GM12878 (cell line): ENCODE measurements at regions not wholly inside any gene's neighbourhood (a gene's known extent, or its start where the extent isn't known, plus 50 kb on each side); places are given as distances from the start of the nearest gene placed in this dataset.

Experiments
- ATAC-seq: fragments of 200-7000 bp; cut with Tn5 transposase; 3 replicates; pipeline ENCODE4 v1.9.1; 2020; ENCODE audit warnings: mild to moderate bottlenecking, moderate library complexity
- BruUV-seq: library from RNA; stranded (reverse); fragments of 400-500 nt; replicated peaks from 2 replicates; lab custom pipeline; 2021; lab: Mats Ljungman, UMichigan
- CTCF ChIA-PET: fragments of 300-600 bp; sonication (Branson Sonifier 250); formaldehyde crosslinking; extraction: SDS; loops from one replicate; lab custom pipeline; 2021; ENCODE audit warnings: inconsistent platforms; lab: Yijun Ruan, JAX
- POLR2A ChIA-PET: fragments of 350-600 bp; formaldehyde crosslinking; extraction: SDS; loops from one replicate; lab custom pipeline; 2021; ENCODE audit warnings: inconsistent platforms; lab: Charles Lee
- RAD21 ChIA-PET: fragments of 300-600 bp; sonication (Branson Sonifier 250); formaldehyde crosslinking; loops from one replicate; lab custom pipeline; 2023; ENCODE audit warnings: antibody characterized with exemption; ENCODE audit not compliant: unreplicated experiment; lab: Charles Lee
- SMC1A ChIA-PET: fragments of 300-600 bp; sonication (Branson Sonifier 250); formaldehyde crosslinking; loops from one replicate; lab custom pipeline; 2023; ENCODE audit not compliant: unreplicated experiment, uncharacterized antibody; lab: Charles Lee
- DNase-seq: peaks from one replicate; pipeline ENCODE4 v3.0.0-alpha.2; 2011; ENCODE audit warnings: low read depth, low spot score
- FAIRE-seq: peaks from 3 replicates; lab custom pipeline; 2011; peaks lifted over from hg19 to GRCh38; lab: Jason Lieb, UNC
- H2AFZ ChIP-seq: 2 replicates; pipeline ENCODE4 v1.6.0; 2011; ENCODE audit warnings: low read depth, low read length, control low read depth; ENCODE audit not compliant: control insufficient read depth
- H3K27ac ChIP-seq: 2 replicates; pipeline ENCODE4 v1.5.1; 2011; ENCODE audit warnings: control low read depth; ENCODE audit not compliant: control insufficient read depth, insufficient read depth
- H3K27me3 ChIP-seq, 2 experiments: replicated peaks in 1 of 2; 2 replicates each; pipeline versions ENCODE4 v1.6.0 to v1.6.1; 2011; ENCODE audit warnings: low read length in 1 of 2; ENCODE audit not compliant: control insufficient read depth in 2 of 2, insufficient read depth in 2 of 2
- H3K36me3 ChIP-seq, 2 experiments: 2 replicates each; pipeline ENCODE4 v1.5.1; 2011; ENCODE audit warnings: low read length in 1 of 2; ENCODE audit not compliant: control insufficient read depth in 2 of 2, insufficient read depth in 2 of 2
- H3K4me1 ChIP-seq: 2 replicates; pipeline ENCODE4 v1.6.1; 2011; ENCODE audit warnings: mild to moderate bottlenecking, low read length, moderate library complexity, mixed read lengths; ENCODE audit not compliant: control insufficient read depth, insufficient read depth
- H3K4me2 ChIP-seq: 2 replicates; pipeline ENCODE4 v1.6.0; 2011; ENCODE audit warnings: control low read depth; ENCODE audit not compliant: control insufficient read depth, insufficient read depth
- H3K4me3 ChIP-seq: fragments of 200-600 bp; sonication (generic); 2 replicates; pipeline ENCODE4 v1.5.1; 2016
- H3K79me2 ChIP-seq: 2 replicates; pipeline ENCODE4 v1.6.0; 2011; ENCODE audit warnings: low read length; ENCODE audit not compliant: control insufficient read depth, insufficient read depth
- H3K9ac ChIP-seq: 2 replicates; pipeline ENCODE4 v1.8.0; 2011; ENCODE audit warnings: low read length, control low read depth, mixed read lengths; ENCODE audit not compliant: control insufficient read depth, insufficient read depth
- H3K9me3 ChIP-seq: replicated peaks from 3 replicates; pipeline ENCODE4 v1.5.1; 2011; ENCODE audit warnings: mild to moderate bottlenecking, low read length; ENCODE audit not compliant: control insufficient read depth, insufficient read depth
- H4K20me1 ChIP-seq: 2 replicates; pipeline ENCODE4 v1.6.0; 2011; ENCODE audit not compliant: control insufficient read depth, insufficient read depth
- ASH2L ChIP-seq: fragments of 300-600, 200-600 bp; sonication (generic); IDR thresholded peaks from 2 replicates; pipeline ENCODE4 v1.6.1; 2017; ENCODE audit warnings: low read depth, mild to moderate bottlenecking, borderline replicate concordance
- CHD1 ChIP-seq: IDR thresholded peaks from 2 replicates; pipeline ENCODE4 v1.6.1; 2012; ENCODE audit warnings: low read depth, low read length, improper control_type of control experiment
- CREM ChIP-seq: IDR thresholded peaks from 2 replicates; pipeline ENCODE4 v1.6.1; 2014; ENCODE audit warnings: antibody characterized with exemption, low read depth
- JUNB ChIP-seq: IDR thresholded peaks from 2 replicates; pipeline ENCODE4 v1.6.1; 2016; ENCODE audit warnings: antibody characterized with exemption, mild to moderate bottlenecking
- NFIC ChIP-seq: IDR thresholded peaks from 2 replicates; pipeline ENCODE4 v1.6.1; 2012; ENCODE audit warnings: low read depth, mild to moderate bottlenecking, inconsistent platforms, low read length, moderate library complexity
- NRF1 ChIP-seq: conservative IDR thresholded peaks from 2 replicates; pipeline ENCODE4 v1.6.1; 2011; ENCODE audit warnings: mild to moderate bottlenecking, low read depth, low read length, improper control_type of control experiment
- SIX5 ChIP-seq: IDR thresholded peaks from 2 replicates; pipeline ENCODE4 v1.6.1; 2011; ENCODE audit warnings: mild to moderate bottlenecking, low read depth, low read length, moderate library complexity; ENCODE audit not compliant: severe bottlenecking
- SMAD5 ChIP-seq: IDR thresholded peaks from 2 replicates; pipeline ENCODE4 v1.6.1; 2016; ENCODE audit warnings: antibody characterized with exemption, low read depth
- SMARCA5 ChIP-seq: fragments of 450-650 bp; IDR thresholded peaks from 2 replicates; pipeline ENCODE4 v1.6.1; 2017; ENCODE audit warnings: mild to moderate bottlenecking
- STAT1 ChIP-seq: fragments of 450-650 bp; conservative IDR thresholded peaks from 2 replicates; pipeline ENCODE4 v1.6.1; 2014; ENCODE audit warnings: antibody characterized with exemption, mild to moderate bottlenecking
- YY1 ChIP-seq: IDR thresholded peaks from 2 replicates; pipeline ENCODE4 v1.6.1; 2011; ENCODE audit warnings: low read depth, mild to moderate bottlenecking, low read length
- ZNF217 ChIP-seq: fragments of 450-650 bp; IDR thresholded peaks from 2 replicates; pipeline ENCODE4 v1.6.1; 2017; ENCODE audit warnings: antibody characterized with exemption, mild to moderate bottlenecking
- ZNF622 ChIP-seq: fragments of 450-650 bp; IDR thresholded peaks from 2 replicates; pipeline ENCODE4 v1.6.1; 2017; ENCODE audit warnings: mild to moderate bottlenecking, inconsistent platforms
- WGBS: methylation state at CpG from one replicate; pipeline ENCODE4 v1.1.6; 2016; ENCODE audit warnings: low lambda C conversion rate; ENCODE audit not compliant: insufficient replicate concordance, insufficient coverage; ENCODE audit errors: missing lambda C conversion rate; 5-methylcytosine and 5-hydroxymethylcytosine counted together
- in situ Hi-C: fragments of 300-500 bp; cut with MboI; formaldehyde crosslinking; loops from 9 replicates; pipeline ENCODE4 v1.14.3; 2018; ENCODE audit warnings: mixed read lengths
- intact Hi-C: fragments of 100-400 bp; cut with micrococcal nuclease; formaldehyde crosslinking; loops from one replicate; pipeline ENCODE4 v1.14.2; 2022; ENCODE audit not compliant: unreplicated experiment
- TF ChIP-seq, protein P1 (sequence below): fragments of 450-650 bp; IDR thresholded peaks from 2 replicates; pipeline ENCODE4 v1.6.1; 2017; ENCODE audit warnings: borderline replicate concordance
- TF ChIP-seq, protein P2 (sequence below): fragments of 150-350 bp; IDR thresholded peaks from 2 replicates; pipeline ENCODE4 v1.6.1; 2014; ENCODE audit warnings: mild to moderate bottlenecking, low read depth, low read length

DNA sequence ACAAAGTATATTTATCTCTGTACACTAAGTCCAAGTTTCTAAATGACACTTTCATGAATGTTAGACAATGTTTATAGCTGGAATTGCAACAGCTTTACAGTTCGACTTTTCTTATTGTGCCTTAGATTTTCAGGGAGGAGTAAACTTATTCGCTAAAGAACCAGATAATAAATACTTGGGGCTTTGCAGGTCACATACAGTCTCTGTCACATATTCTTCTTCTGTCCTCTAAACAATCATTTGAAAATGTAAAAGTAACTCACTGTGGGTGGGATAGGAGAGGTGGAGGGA is 132.6 kb downstream of the SPRY1 start:
- CTCF ChIA-PET, result interaction anchor here (0.8 to 1.9 kb wide), 4 partner anchors 14 to 132 kb away, joined by 3 to 8 read pairs (median 4); no protein-coding TSS in a partner anchor
- in situ Hi-C loops, result no loop called here

More for the DNA sequence above, 132.6 kb downstream of the SPRY1 start:
- H3K27me3 ChIP-seq, result no peaks in the 10 kb centered on the region; a peak in 2 of 4 replicates
- no peaks in the 10 kb centered on the region for H3K9me3 ChIP-seq
- BruUV-seq, result no TSS peak
- POLR2A ChIA-PET, result interaction anchor here (0.5 kb wide), 1 partner anchor 911 kb away, joined by 3 read pairs; no protein-coding TSS in a partner anchor
- FAIRE-seq (no peak), DNase-seq (no peak), ATAC-seq (no peak)
- H3K4me2 ChIP-seq, result no peak overlapping the region
- H3K9ac ChIP-seq, result no peak overlapping the region
- RAD21 ChIA-PET, result interaction anchor here (0.8 to 1.0 kb wide), 2 partner anchors 129 to 131 kb away, joined by 3 read pairs; no protein-coding TSS in a partner anchor
- TF ChIP-seq SMARCA5 (no peak), STAT1 (no peak), ZNF217 (no peak), ASH2L (no peak), CHD1 (no peak), SMAD5 (no peak), NRF1 (no peak), JUNB (no peak), NFIC (no peak), YY1 (no peak), ZNF622 (no peak), SIX5 (no peak), CREM (no peak)
- TF ChIP-seq, protein P1, sequence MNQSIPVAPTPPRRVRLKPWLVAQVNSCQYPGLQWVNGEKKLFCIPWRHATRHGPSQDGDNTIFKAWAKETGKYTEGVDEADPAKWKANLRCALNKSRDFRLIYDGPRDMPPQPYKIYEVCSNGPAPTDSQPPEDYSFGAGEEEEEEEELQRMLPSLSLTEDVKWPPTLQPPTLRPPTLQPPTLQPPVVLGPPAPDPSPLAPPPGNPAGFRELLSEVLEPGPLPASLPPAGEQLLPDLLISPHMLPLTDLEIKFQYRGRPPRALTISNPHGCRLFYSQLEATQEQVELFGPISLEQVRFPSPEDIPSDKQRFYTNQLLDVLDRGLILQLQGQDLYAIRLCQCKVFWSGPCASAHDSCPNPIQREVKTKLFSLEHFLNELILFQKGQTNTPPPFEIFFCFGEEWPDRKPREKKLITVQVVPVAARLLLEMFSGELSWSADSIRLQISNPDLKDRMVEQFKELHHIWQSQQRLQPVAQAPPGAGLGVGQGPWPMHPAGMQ, result no peak
- TF ChIP-seq, protein P2, sequence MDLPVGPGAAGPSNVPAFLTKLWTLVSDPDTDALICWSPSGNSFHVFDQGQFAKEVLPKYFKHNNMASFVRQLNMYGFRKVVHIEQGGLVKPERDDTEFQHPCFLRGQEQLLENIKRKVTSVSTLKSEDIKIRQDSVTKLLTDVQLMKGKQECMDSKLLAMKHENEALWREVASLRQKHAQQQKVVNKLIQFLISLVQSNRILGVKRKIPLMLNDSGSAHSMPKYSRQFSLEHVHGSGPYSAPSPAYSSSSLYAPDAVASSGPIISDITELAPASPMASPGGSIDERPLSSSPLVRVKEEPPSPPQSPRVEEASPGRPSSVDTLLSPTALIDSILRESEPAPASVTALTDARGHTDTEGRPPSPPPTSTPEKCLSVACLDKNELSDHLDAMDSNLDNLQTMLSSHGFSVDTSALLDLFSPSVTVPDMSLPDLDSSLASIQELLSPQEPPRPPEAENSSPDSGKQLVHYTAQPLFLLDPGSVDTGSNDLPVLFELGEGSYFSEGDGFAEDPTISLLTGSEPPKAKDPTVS, result no peak
- no peak overlapping the region for H3K27ac ChIP-seq
- no peaks in the 10 kb centered on the region for H3K79me2 ChIP-seq
- H3K4me1 ChIP-seq, result no peaks in the 10 kb centered on the region
- no peaks in the 10 kb centered on the region for H3K36me3 ChIP-seq
- WGBS, result 2% methylated on average over 2 of the region's 2 CpGs
- SMC1A ChIA-PET, result interaction anchor here (0.8 to 1.7 kb wide), 5 partner anchors 12 to 137 kb away, joined by 3 to 5 read pairs (median 4); no protein-coding TSS in a partner anchor
- H2AFZ ChIP-seq, result no peak overlapping the region
- intact Hi-C loops, result no loop called here
- no peak overlapping the region for H3K4me3 ChIP-seq
- H4K20me1 ChIP-seq, result no peaks in the 10 kb centered on the region
